DOHH2 (cell line): ENCODE measurements at regions not wholly inside any gene's neighbourhood (a gene's known extent, or its start where the extent isn't known, plus 50 kb on each side); places are given as distances from the start of the nearest gene placed in this dataset.

Source experiments
- CTCF ChIP-seq: fragments of 200-600 bp; sonication (generic); IDR thresholded peaks from one replicate; pipeline ENCODE4 v1.5.1; 2014; ENCODE audit warnings: antibody characterized with exemption, mild to moderate bottlenecking, low read depth, low read length; ENCODE audit not compliant: poor library complexity, severe bottlenecking
- EZH2phosphoT487 ChIP-seq: fragments of 200-600 bp; sonication (generic); IDR thresholded peaks from 2 replicates; pipeline ENCODE4 v1.6.1; 2017; ENCODE audit warnings: borderline replicate concordance, mild to moderate bottlenecking, antibody characterized with exemption, low read length, moderate library complexity, mixed read lengths

- TF ChIP-seq CTCF (no peak), EZH2phosphoT487 (no peak)
These were observed 411.6 kb downstream of the BCAT1 start for GRCh38 chr12:24537083-24537860.
